ENCODE measurements at regions not wholly inside any gene's neighbourhood (a gene's known extent, or its start where the extent isn't known, plus 50 kb on each side); places are given as distances from the start of the nearest gene placed in this dataset.

DNA sequence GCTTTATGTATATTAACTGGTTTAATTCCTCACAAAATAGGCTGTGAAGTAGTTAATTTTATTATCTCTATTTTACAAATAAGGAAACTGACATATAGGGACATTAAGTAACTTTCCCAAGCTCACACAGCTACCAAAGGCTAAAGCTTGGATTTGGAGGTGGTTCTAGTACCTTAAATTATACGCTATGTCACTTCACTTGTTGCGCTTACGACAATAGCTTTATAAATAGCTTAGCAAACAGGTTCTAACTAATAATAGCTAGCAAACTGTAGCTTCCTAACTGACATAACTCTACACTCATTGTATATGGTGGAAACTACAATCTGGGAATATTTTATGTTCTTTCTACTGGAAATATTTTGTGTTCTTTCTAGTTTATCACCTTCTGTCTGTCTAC, 666.4 kb upstream of the CPEB2 start:
- DNase-seq = no peak
- peaks cover 6% of the 10 kb centered on the region for H3K27me3 Mint-ChIP-seq (ENCODE audit: low read depth, poor library complexity)
- H3K9me3 Mint-ChIP-seq = no peaks in the 10 kb centered on the region
- no peak overlapping the region for H3K27ac Mint-ChIP-seq
- H3K36me3 Mint-ChIP-seq (ENCODE audit: low read depth) = no peaks in the 10 kb centered on the region
- no peak overlapping the region for H3K4me3 Mint-ChIP-seq
- TF ChIP-seq, protein P1, sequence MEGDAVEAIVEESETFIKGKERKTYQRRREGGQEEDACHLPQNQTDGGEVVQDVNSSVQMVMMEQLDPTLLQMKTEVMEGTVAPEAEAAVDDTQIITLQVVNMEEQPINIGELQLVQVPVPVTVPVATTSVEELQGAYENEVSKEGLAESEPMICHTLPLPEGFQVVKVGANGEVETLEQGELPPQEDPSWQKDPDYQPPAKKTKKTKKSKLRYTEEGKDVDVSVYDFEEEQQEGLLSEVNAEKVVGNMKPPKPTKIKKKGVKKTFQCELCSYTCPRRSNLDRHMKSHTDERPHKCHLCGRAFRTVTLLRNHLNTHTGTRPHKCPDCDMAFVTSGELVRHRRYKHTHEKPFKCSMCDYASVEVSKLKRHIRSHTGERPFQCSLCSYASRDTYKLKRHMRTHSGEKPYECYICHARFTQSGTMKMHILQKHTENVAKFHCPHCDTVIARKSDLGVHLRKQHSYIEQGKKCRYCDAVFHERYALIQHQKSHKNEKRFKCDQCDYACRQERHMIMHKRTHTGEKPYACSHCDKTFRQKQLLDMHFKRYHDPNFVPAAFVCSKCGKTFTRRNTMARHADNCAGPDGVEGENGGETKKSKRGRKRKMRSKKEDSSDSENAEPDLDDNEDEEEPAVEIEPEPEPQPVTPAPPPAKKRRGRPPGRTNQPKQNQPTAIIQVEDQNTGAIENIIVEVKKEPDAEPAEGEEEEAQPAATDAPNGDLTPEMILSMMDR (IDR thresholded peaks at IDR 0.05) = no peak
- H3K4me1 Mint-ChIP-seq = no peaks in the 10 kb centered on the region

DNA sequence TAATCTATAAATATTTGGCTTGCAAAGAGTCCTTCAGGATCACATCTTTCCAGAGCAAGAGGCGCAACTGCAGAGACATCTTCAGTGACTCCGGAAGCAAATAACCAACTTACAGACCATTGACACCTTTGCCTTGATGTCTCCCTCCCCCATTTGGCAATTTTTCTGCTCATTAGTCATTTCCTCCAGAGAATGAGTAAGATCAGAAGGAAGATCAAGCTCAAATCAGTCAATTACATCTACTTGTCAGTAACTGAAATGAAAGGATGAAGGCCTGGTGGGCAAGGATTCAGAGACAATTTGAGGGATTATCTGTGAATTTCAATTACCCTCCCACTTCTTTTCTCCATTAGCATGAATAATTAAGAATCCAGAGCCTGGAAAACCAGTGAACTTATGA, 665.6 kb upstream of the CPEB2 start:
- Mint-ChIP-seq H3K9me3 (no peaks in the 10 kb centered on the region), H3K27me3 (ENCODE audit: low read depth, poor library complexity) (peaks cover 9% of the 10 kb centered on the region), H3K4me3 (no peak overlapping the region), H3K36me3 (ENCODE audit: low read depth) (no peaks in the 10 kb centered on the region), H3K27ac (no peak overlapping the region), H3K4me1 (no peaks in the 10 kb centered on the region)
- DNase-seq = no peak
- TF ChIP-seq, protein P1 (IDR thresholded peaks at IDR 0.05) = no peak

DNA sequence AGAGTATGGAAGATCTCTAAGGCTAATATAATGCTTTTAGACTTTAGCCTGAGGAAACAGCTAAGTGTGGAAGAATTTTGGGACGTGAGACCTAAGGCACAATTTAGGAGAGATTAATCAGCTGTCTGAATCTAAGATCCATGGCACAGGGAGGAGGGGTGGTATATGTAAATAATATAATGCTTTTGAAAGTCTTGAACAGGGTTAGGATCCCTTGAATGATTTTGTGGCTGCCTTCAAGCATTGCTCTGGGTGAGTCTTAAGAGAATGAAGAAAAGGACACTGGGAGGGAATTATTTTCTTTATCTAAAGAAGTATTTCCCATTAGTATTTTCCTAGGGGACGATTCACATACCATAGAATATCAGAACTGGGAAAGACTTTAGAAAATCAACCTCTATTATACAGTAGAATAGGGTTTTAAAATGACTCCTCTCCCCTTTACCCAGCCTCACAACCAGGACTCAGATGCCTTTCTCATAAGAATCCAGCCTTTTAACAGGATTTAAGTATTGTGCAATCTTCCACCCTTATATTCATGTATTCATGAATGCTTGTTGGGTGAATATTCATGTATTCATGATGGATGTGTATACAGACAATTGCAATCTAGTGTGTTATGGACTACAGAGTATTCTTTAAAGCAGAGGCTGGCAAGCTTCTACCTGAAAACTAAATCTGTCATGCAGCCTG, 664.2 kb upstream of the CPEB2 start:
- Mint-ChIP-seq H3K9me3 (no peaks in the 10 kb centered on the region), H3K27me3 (ENCODE audit: low read depth, poor library complexity) (peaks cover 9% of the 10 kb centered on the region), H3K4me1 (no peaks in the 10 kb centered on the region), H3K4me3 (no peak overlapping the region), H3K36me3 (ENCODE audit: low read depth) (no peaks in the 10 kb centered on the region), H3K27ac (no peak overlapping the region)
- TF ChIP-seq, protein P1 (IDR thresholded peaks at IDR 0.05) = no peak
- no peak for DNase-seq

DNA sequence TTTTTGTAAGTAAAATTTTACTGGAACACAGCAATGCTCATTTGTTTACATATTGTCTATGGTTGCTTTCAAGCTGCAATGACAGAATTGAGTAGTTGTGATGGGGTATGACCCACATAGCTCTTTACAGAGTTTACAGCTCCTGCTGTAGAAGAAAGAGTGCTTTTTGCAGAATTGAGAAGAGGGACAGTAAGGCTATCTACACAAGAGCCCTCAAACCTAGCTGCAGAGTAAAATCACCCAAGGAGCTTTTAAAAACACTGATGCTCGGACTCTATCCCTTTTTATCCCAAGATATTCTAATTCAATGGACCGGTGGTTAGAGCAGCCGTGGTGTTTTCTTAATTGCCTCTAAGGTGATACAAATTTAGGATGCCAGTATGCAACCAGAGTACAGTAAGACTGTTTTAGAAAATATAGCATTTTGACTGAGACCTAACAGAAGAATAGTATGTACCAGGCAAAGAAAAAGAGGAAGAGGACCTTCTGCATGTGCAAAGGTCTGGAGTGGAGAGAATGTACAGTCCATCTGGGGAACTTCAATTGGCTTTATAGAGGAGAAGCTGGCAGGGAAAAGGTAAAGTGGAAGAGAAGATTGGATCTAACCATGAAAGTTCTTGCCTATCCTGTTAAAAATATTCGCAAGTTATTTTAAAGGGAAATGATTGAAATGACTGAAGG, 663.6 kb upstream of the CPEB2 start:
- H3K27me3 Mint-ChIP-seq (ENCODE audit: low read depth, poor library complexity) = peaks cover 9% of the 10 kb centered on the region
- DNase-seq = no peak
- H3K9me3 Mint-ChIP-seq = no peaks in the 10 kb centered on the region
- H3K4me3 Mint-ChIP-seq = no peak overlapping the region
- TF ChIP-seq, protein P1 (IDR thresholded peaks at IDR 0.05) = no peak
- no peak overlapping the region for H3K27ac Mint-ChIP-seq
- H3K4me1 Mint-ChIP-seq = no peaks in the 10 kb centered on the region
- H3K36me3 Mint-ChIP-seq (ENCODE audit: low read depth) = no peaks in the 10 kb centered on the region

DNA sequence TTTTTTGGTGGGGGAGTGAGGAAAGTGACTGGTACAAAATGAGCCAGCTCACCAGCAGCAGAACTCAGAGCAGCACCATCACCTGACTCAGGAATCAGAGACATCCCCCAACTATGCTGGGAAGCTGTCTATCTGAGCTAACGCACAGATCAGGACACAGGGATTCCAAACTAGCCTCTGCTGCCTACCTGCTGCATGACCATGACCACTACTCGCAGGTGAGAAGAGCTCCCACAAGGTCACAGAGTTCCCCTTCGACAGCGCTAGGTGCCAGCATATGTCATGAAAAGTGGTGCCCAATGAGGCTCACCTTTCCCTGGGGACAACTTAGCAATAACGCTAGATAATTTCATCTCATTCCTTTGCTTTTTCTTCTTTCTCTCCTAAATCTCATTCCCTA, 662.6 kb upstream of the CPEB2 start:
- TF ChIP-seq, protein P1 (IDR thresholded peaks at IDR 0.05) = no peak
- Mint-ChIP-seq H3K9me3 (no peaks in the 10 kb centered on the region), H3K4me3 (no peak overlapping the region), H3K27ac (no peak overlapping the region), H3K27me3 (ENCODE audit: low read depth, poor library complexity) (peaks cover 9% of the 10 kb centered on the region), H3K36me3 (ENCODE audit: low read depth) (no peaks in the 10 kb centered on the region), H3K4me1 (no peaks in the 10 kb centered on the region)
- no peak for DNase-seq

DNA sequence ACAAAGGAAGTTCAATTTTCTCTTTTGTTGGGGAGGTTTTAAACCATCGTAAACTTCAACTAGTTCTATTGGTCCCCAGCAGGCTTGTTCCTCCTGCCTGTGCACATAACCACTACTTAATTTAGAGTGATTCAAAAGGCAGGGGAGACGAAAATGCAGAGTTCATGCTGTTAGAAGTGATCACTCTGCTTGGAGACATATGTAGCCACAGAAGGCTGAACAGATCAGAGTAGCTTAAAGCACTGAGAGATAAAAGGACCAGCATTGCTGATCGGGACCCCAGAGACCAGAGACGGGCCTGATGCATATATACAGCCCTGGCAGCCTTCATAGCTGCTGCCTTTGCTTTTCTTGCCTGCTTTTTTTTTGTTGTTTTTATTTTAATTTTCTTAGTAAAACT, 662.0 kb upstream of the CPEB2 start:
- Mint-ChIP-seq H3K9me3 (no peaks in the 10 kb centered on the region), H3K27me3 (ENCODE audit: low read depth, poor library complexity) (peaks cover 9% of the 10 kb centered on the region), H3K4me1 (no peaks in the 10 kb centered on the region), H3K36me3 (ENCODE audit: low read depth) (no peaks in the 10 kb centered on the region), H3K4me3 (no peak overlapping the region), H3K27ac (no peak overlapping the region)
- TF ChIP-seq, protein P1 (IDR thresholded peaks at IDR 0.05) = no peak
- no peak for DNase-seq
